GM18508 (cell line): ENCODE measurements at regions not wholly inside any gene's neighbourhood (a gene's known extent, or its start where the extent isn't known, plus 50 kb on each side); places are given as distances from the start of the nearest gene placed in this dataset.

Experiments used
- ATAC-seq: cut with Tn5 transposase; IDR thresholded peaks from one replicate; pipeline ENCODE4 v1.9.1; 2021; ENCODE audit warnings: moderate number of reproducible peaks; ENCODE audit not compliant: insufficient read depth, unreplicated experiment

DNA sequence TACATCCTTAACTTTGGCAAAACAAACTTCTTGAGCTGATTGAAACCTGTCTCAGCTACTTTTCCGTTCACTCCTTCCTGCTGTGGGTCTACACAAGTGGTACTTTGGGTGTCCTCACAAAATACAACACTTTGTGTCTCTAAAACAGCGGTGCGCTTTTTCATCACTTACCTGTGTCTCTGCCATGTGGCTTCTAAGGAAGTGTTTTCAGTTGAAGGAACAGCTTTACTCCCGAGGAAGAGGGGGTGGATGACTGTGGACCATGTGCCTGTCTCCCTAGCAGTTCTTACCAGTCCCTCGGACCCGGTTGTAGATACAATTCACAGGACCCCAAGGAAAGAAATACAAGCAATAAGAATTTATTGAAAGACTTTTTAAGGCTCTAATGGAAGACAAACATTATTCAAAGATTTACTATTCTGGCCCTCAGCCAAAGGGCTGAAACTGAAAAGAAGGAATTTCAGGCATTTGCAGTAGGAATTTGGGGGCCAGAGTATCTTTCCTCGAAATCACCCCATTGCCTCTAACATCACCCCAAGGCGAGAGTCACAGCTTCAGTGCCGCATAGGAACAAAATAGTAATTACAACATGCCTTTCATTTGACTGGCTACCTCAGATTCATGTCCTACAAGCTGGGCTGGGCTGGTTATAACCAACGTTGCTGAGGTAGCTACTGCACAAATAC is 246.3 kb downstream of the ACTR3B start:
- no peak for ATAC-seq

DNA sequence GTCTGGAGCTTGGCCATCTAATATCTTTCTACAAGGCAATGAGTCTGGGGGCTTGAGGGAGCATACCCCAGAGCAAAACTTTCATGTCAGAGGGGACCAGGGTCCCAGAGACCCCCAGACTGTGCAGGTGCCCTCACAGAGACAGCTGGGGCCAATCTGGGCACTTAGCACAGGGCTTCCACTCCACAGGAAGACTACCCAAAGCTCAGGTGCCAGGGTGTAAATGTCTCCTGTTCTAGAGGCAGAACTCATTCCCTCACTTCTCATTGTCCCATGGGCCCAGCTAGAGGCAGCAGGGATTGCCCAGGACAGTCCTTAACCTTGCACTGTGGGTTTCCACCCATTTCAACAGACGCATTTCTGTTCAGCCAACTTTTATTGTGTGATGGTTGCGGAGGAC is 246.9 kb downstream of the ACTR3B start:
- no peak for ATAC-seq

DNA sequence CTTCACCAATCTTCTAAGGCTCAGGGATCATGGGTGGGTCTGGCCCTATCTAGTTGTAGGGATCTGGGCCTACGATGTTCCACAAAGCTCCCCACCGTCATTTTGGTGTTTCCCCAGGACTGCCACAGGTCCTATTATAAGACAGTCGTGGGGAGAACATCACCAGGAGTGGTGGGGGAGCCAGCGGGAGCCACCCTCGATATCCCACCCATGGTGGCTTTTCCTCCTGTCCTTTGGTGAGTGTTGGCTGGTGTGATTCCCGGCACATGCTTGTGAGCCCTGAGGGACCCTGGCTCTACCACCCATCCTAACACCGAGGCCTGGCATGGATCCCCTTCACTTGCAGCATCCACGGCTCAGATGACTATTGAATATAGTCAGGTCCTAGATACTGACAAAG is 247.4 kb downstream of the ACTR3B start:
- ATAC-seq, result no peak

DNA sequence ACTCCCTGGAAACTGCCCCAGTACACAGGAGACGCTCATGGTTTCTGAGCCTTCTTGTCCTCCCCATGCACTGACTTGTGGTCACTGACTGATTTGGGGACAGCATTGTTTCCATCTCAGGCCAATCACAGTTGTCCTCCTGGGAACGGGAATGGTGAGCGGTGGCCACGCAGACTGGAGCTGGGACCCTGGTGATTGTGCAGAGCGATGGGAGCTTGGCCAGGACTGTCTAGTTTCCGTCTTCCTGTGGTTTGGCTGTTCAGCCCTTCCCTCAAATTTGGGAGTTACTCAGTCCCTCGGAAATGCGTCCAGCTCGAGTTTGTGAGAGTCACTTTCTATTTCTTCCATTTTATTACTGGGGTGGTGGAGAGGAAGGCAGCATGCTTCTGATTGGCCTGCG is 250.9 kb downstream of the ACTR3B start:
- no peak for ATAC-seq

DNA sequence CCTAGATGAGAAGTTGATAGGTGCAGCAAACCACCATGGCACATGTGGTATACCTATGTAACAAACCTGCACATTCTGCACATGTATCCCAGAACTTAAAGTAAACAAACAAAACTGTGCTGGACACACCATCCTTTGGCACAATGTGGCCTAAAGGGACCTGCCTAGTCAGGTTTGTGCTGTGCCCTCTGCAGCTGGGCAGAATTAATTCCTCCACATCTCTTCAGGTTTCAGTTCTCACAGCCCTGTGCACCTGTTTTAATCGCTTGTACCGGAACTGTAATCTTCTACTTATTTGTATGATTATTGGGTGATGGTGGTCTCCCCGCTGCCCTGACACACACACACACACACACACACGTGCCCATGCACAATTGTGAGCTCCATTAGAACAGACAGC is 252.7 kb downstream of the ACTR3B start:
- no peak for ATAC-seq

DNA sequence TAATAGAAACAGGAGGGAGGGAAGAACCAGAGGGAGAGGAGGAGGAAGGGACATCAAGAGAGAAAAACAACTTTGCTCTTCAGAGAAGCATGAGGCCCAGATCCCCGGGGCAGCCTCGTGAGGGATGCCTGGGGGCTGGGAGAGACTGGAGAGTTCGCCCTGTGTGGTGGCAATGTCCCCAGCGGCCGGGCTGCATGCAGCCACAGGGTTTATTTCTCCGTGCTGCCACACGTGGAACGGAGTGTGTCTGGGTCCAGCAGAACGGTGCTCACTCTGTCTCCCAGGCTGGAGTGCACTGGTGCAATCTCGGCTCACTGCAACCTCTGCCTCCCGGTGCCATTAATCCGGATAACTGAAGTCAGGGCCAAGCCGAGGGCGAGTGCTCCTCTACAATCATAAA is 257.7 kb downstream of the ACTR3B start:
- no peak for ATAC-seq

DNA sequence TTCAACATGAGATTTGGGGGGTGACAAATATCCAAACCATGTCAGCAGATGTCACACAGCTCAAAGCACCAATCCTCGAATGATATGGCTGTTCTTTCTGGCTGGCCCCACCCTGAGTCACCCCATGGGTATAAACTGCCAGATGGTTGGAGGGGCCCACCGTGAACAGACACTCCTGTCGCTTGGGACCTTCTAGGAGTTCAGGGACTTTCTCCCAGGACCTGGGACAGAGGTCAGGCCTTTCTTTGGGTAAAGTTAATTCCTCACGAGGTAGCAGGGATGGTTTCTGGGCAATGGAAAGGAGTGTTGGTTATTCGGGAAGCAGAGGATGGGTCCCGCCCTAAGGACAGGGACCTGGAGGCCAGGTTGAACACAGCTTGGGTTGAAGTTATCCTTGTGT is 262.0 kb downstream of the ACTR3B start:
- no peak for ATAC-seq

DNA sequence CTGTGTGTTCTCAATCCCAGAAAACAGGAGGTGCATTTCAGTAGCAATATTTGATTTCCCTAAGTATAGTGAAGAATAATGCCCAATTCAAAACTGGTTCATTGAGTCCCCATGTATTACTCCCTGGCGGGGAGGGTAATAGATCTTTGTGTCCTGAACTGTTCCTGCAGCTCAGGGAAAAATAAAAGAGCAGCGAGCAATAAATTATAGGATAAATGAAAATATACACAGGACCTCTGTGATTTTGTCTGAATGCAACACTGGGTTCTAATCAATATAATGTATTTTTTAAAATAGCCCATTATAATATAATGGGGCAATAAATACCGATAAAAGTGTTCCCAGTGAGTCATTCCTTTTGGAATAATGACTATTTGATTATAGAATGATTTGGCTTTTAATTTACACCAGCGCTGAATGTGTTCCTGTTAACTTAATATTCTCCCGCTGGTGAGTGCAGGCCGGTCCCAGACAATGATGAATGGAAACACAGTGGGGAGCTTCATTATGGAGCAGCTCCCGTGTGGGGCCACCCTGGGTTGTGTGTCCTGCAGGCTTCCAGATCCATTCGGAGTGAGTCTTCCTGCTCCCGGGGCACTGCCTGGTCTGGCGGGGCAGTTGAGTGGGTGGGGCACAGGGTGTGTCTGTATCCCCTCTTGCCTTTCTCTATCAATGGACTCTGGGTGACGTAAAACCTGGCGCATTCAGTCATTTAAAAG is 263.1 kb downstream of the ACTR3B start:
- ATAC-seq, result no peak

DNA sequence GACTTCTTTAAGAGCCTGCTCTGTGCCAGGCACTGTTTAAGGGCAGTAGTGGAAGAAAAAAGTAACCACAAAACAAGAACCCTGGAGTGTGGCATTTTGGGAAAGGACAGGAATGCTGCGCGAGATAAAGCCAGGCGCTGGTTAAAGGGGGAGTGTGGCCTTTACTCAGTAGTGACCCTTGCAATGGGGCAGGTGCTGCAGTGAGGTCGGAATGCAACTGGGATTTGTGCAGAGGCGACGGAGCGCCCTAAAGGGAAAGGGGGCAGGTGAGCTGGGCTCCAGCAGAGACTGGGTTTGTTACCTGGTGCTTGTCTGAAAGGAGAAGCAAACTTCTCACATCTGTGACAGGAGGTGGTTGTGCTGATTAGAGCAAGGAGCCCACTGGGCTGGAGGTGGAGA is 263.6 kb downstream of the ACTR3B start:
- ATAC-seq, result no peak

DNA sequence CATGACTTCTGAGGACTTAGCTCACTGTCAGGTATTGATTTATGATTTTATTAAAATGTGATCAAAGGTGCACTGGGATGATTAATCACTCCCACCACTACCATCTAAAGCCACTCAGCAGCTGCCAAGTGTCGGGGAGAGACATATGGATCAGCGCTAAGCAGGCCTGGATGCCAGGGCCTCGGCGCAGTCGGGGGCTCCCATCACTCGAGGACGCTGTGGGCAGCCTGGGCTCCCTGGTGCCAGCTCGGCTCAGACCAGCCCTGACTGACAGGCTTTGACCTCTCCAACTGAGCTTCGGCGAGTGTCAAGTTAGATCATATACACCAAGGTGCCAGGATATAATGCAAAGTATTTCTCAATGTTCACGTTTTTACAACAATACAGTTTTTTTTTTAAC is 267.7 kb downstream of the ACTR3B start:
- ATAC-seq, result no peak

DNA sequence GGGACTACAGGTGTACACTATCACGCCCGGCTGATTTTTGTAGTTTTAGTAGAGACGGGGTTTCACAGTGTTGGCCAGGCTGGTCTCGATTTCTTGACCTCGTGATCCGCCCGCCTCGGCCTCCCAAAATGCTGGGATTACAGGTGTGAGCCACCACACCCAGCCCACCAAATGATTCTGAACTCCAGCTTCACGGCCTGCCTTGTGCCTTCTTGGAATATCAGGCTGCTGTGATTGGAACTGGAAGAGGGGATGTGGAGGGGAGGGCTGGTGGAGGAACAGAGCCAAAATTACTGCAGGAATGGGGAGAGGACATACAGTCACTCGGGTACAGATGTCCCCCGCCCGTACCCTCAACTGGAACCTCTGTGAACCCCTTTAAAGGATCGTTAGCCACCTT is 268.4 kb downstream of the ACTR3B start:
- ATAC-seq, result no peak

DNA sequence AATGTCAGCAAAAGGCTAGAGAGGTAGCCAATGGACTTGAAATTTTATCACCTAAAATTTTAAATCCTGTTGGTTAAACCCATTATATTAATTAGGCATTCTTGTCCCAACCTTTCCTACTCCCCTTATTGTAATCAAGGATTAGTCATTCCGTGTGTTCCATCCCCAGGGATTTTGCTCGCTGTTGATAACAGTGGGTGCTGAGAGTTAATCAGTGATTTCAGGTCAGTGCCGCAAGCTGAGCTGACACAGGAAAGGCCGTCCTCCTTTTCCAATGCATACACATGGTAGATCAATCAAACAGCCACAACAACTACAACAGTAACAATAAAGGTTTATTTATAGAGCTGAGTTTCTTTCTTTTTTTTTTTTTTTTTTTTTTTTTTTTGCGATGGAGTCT is 271.4 kb downstream of the ACTR3B start:
- no peak for ATAC-seq

DNA sequence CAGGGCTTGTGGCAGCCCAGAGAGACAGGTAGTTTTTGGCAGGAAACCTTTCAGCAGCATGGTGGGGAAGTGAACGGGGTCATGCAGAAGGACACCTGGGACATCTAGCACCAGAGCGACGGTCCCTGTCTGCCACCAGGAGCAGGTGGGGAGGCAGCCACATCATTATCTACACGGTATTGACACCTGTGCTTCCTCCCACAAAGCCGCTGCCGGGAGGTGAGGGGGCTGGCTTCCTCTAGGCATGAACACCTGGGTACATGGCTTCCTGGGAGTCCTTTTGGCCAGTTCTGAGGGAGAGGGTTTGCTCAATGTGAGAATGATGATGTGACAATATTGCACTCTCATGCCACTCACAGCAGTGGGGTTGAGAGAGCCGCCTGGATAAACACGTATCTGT is 275.2 kb downstream of the ACTR3B start:
- ATAC-seq, result no peak

DNA sequence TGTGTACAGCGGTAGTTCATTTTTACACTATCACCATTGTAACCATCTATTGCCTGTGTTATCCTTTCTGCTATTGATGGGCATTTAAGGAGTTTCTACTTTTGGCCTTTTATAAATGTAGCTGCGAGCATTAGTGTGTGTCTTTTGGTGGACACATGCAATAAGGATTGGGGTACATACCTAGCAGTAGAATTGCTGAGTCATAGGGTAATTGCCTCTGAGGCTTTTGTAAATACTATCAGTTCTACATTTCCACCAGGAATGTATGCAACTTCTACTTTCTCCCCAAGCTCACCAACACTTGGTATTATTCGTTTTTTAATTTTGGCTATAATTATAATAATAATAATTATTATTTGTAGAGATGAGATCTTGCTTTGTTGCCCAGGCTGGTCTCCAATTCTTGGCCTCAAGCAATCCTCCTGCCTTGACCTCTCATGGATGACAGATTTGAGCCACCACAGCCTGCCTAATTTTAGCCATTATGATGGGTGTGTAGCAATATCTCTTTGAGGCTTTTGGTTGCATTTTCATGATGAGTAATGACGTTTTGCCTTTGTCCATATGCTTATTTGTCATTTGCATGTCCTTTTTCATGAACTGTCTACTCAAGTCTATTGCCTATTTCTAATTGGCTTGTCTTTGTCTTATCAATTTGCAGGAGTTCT is 277.0 kb downstream of the ACTR3B start:
- no peak for ATAC-seq

DNA sequence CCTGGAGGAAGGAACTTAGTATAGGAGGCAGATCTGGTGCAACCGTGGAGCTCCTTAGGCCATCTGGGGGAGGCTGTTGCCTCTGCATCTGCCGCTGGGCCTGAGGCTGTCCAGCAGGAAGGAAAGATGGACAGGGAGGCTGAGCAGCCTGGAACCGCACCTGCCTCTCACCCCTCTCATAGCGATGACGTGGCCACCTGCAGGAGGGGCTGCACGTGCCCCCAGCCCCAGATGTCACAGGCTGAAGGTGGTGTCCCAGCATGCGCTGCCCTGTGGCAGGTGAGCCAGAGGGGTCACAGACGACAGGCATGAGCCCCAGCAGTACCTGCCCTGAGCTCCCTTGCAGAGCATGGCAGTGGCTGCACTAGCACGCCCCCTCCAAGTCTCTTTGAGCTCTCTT is 283.9 kb downstream of the ACTR3B start:
- no peak for ATAC-seq

DNA sequence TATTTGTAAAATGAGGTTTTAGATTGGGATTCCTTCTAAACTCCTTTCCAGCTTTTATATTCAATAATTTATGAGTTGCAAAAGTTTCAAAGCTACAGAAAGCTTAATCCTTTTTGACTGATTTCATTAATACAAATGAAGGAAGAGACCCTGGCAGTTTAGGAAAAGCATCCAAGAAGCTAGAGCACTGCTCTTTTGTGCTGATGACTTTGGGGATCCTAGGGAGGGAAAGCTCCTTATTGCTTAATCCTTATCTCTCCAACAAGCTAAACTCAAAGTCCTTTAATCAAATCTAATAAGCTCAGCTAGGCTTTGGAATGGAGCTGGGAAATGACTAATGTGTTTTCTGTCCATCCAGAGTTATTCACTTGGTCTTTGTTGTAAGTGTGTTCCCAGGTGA is 285.4 kb downstream of the ACTR3B start:
- ATAC-seq, result no peak

DNA sequence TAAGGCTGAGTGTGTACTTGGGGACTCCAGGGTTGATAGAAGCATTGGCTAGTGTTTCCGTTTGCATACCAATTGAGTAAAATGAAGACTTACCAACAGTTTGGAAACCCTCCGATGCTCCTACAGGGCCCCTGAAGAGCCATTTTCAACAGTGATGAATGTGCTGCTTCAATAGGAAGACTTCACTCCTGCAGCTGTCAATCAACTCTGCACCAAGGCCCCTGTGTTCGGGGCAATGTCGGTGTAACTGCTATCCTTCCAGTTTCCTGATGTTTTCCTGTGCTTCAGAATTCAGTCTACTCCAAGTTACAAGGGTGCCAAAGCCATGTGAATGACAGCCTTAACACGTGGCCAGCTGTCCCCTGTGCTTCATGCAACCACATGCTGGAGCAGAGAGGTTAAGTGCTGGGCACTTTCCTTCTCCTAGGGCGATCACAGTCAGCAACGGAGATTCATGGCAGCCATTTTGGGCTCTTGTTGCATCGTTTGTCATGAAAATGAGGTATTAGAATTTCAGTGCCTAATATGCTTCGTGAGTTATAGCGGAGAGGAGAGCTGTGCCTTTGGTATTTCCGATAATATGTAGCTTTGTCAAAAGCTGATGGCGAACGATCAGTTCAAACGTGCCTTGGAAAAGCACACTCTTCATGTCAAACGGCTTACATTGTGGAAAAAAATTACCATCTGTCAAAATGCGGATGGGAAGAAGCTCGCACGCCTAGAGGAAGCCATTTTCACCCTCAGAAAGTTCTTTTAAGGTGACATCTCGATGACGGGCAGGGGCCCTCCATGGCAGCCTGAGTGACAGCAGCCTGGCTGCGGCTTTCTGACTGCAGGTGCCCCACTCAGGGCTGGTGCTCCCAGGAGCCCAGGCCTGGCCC is 287.8 kb downstream of the ACTR3B start:
- no peak for ATAC-seq

DNA sequence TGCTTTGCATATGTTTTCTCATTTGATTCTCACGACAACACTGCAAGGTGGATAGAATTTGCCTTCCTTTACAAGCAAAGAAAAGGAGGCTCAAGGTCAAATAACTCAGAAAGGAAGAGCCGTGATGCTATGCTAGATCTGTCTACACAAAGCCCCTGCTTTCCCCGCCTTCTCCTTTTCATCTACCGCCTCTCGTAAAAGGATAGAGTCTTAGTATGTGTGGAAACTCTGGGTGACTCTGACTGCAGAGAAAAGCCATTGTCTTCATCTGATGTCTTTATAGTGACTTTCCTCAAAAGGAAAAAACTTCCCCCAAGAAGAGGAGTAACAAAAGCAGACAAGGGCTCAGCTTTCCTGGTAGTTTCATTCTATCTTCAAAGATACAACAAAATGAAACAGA is 292.7 kb downstream of the ACTR3B start:
- ATAC-seq, result no peak

DNA sequence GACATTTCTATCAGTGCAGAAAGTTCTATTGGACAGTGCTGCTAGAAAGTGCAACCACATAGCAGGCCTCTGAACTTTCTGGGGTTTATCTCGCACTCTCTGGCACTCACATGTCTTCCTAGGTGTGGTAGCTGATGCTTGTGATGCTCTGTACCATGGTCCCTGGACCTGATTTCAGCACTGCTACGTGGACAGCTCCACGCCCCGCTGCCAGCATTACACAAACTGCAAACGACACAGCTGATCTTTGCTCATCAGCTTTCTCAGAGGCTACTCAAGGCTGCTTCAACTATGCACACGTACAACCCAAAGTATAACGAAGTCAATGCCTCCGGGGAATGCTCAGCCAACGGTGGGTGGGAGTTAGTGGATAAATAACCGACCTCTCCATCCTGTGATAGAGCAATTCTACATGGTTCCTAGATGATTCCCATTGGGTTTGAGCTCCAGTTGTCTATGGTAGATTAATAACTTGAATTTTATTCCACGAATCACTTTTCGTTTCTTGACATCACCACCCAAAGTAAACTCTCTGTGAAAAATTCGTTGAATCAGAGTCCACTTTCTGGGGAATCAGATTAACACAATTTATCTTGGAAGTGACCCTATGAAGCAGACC is 302.5 kb downstream of the ACTR3B start:
- no peak for ATAC-seq

DNA sequence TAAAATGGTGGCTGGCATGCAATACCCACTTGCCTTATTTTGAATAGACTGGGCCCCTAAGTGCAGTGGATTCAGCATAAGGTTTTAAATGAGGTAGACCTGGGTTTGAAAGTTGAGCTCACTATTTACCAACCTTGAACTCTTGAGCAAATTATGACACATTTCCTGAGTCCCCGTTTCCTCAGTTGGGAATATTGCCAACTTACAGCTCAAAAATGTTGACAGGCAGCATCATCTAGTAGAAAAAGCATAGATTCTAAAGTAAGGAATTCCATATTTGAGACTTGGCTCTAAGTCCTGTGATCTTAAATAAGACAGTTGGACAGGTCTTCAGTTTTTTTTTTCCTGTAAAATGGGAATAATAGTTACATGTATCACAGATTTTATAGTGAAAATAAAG is 305.5 kb downstream of the ACTR3B start:
- no peak for ATAC-seq
